AG09319 (cell line): ENCODE measurements at regions not wholly inside any gene's neighbourhood (a gene's known extent, or its start where the extent isn't known, plus 50 kb on each side); places are given as distances from the start of the nearest gene placed in this dataset.

Experiments
- DNase-seq: peaks from one replicate; pipeline ENCODE4 v3.0.0-alpha.2; 2010; ENCODE audit warnings: low read depth; ENCODE audit errors: extremely low read depth
- CTCF ChIP-seq: IDR thresholded peaks from 2 replicates; pipeline ENCODE4 v1.5.1; 2011; ENCODE audit warnings: low read depth, mild to moderate bottlenecking, inconsistent platforms, low read length, moderate library complexity

- no peak for TF ChIP-seq CTCF
These were observed 141.7 kb downstream of the EDN3 start for GRCh38 chr20:59441860-59442810.

GRCh38 chr20:59443550-59443949 lies 143.1 kb downstream of the EDN3 start:
- no peak for TF ChIP-seq CTCF
- DNase-seq, result no peak

More at GRCh38 chr20:59441860-59442810, 141.7 kb downstream of the EDN3 start:
- no peak for DNase-seq

- no peak for DNase-seq
- no peak for TF ChIP-seq CTCF
These were observed 146.0 kb downstream of the EDN3 start for GRCh38 chr20:59446376-59446775.

GRCh38 chr20:59448196-59448595 lies 147.8 kb downstream of the EDN3 start:
- DNase-seq, result no peak
- no peak for TF ChIP-seq CTCF

GRCh38 chr20:59448851-59449444 lies 148.5 kb downstream of the EDN3 start:
- no peak for DNase-seq
- no peak for TF ChIP-seq CTCF

- TF ChIP-seq CTCF, result no peak
- no peak for DNase-seq
These were observed 150.7 kb downstream of the EDN3 start for GRCh38 chr20:59451066-59451630.

GRCh38 chr20:59451641-59452040 lies 151.2 kb downstream of the EDN3 start:
- TF ChIP-seq CTCF, result no peak
- DNase-seq, result no peak
